D721Med (cell line): ENCODE measurements at regions not wholly inside any gene's neighbourhood (a gene's known extent, or its start where the extent isn't known, plus 50 kb on each side); places are given as distances from the start of the nearest gene placed in this dataset.

Source experiments
- DNase-seq: peaks from one replicate; pipeline ENCODE4 v3.0.0; 2011; ENCODE audit warnings: low spot score; ENCODE audit not compliant: insufficient read length
- FAIRE-seq: peaks from 2 replicates; lab custom pipeline; 2011; peaks lifted over from hg19 to GRCh38; lab: Jason Lieb, UNC
- TF ChIP-seq, protein P1 (sequence below): IDR thresholded peaks from 2 replicates; pipeline ENCODE4 v1.5.1; 2012; ENCODE audit warnings: mild to moderate bottlenecking, control low read depth; ENCODE audit not compliant: insufficient read depth; ENCODE audit errors: missing control alignments

DNA sequence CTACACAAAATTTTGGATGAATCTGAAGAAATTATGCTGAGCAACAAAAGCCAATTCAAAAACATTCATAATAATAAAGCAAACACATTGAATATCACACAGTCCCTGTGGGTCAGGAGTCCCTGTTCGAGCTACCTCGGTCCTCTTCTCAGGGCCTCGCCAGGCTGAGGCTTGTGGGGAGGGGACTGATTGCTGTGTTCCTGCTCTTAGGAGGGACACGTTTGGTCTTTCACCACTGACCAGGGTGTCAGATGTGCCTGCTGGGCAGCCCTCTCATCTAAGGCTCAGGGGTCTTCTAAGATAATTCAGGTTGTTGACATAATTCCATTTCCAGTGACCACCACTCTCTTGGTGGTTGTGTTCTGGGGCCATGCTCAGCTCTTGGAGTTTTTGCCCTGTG, 233.8 kb upstream of the PPP2R2D start:
- DNase-seq (no peak), FAIRE-seq (no peak)
- TF ChIP-seq, protein P1, sequence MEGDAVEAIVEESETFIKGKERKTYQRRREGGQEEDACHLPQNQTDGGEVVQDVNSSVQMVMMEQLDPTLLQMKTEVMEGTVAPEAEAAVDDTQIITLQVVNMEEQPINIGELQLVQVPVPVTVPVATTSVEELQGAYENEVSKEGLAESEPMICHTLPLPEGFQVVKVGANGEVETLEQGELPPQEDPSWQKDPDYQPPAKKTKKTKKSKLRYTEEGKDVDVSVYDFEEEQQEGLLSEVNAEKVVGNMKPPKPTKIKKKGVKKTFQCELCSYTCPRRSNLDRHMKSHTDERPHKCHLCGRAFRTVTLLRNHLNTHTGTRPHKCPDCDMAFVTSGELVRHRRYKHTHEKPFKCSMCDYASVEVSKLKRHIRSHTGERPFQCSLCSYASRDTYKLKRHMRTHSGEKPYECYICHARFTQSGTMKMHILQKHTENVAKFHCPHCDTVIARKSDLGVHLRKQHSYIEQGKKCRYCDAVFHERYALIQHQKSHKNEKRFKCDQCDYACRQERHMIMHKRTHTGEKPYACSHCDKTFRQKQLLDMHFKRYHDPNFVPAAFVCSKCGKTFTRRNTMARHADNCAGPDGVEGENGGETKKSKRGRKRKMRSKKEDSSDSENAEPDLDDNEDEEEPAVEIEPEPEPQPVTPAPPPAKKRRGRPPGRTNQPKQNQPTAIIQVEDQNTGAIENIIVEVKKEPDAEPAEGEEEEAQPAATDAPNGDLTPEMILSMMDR: no peak

DNA sequence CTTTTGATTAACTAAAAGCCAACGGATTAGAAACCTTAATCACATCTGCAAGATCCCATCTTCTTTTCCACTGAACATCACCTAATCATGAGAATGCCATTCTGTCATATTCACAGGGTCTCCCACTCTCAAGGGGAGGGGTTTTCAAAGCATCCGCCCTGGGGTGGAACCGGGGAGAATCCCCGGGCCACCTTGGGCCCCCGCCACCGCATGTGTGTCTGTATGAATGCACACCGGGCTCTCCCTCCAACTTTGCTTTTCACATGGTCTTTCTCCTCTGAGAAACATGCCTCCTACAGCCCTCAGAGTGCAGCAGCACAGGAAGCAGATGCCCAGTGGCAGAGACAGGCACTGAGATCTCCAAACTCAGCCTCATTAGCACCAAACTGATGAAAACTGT, 233.2 kb upstream of the PPP2R2D start:
- TF ChIP-seq, protein P1: no peak
- no peak for FAIRE-seq
- no peak for DNase-seq

DNA sequence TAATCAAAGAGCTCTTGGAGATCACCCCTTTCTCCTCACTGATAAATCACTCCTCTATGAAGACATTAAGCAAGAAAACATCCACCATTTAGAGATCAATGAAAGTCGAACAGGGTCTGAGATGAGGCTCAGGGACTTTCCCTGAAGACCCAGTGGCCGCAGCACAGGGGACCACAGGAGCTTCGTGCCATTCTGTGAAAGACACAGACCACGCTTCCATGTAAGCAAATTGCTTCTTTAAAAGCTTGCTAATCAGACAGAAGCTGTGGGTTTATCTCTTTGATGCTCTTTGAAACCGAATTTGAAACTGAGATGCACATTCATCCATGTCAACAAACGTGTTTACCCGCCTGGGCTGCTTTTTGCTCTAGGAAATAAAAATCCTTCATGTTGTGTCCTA, 231.9 kb upstream of the PPP2R2D start:
- no peak for DNase-seq
- TF ChIP-seq, protein P1: no peak
- no peak for FAIRE-seq

DNA sequence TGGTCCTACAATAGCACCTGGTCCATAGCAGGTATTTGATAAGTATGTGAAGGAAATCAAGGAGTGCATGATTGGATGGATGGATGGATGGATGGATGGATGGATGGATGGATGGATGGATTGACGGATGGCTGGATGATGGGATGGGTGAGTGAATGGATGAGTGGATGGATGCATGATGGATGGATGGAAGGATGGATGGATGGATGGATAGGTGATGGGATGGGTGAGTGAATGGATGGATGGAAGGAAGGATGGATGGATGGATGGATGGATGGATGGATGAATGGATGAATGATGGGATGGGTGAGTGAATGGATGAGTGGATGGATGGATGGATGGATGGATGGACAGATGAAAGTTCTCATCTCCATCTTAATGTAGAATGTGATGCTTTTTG, 231.0 kb upstream of the PPP2R2D start:
- FAIRE-seq (no peak), DNase-seq (no peak)
- TF ChIP-seq, protein P1: no peak

DNA sequence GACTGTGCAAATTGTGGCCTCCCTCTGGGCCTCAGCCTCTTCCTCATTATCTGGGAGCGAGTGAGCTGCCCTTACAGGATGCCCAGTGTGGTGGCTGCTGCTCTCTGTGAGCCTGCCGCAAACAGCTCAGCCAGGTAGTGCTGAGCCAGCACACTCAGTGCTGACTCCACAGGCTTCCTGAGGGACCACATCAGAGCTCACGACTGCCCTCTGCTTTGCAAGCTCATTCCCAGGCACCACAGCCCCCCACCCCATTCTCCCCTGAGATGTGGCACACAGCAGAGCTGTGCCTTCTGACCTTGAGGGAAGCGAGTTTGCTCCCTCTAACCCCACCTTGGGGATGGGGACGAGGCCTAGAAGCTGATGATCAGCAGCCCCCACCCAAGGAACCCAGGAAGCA, 230.5 kb upstream of the PPP2R2D start:
- DNase-seq (no peak), FAIRE-seq (no peak)
- TF ChIP-seq, protein P1: no peak

DNA sequence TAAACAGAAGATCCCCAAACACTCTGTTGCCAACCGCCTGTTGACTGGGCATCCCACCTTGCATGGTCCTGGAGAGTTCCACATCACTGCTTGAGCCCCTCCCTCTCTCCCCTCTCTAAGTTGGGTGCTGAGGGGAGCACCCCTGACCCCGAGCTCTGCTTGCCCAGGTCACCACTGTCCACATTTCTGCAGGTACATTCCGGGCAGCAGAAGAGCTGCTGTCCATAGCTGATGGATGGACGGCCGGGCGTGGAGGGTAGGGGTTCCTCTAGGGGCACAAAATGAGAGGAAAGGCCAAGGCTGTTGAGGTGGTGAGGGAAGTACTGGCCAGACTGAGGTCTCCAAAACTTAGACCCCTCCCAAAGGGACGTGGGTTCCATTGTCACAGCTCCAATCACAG, 227.4 kb upstream of the PPP2R2D start:
- DNase-seq (no peak), FAIRE-seq (no peak)
- TF ChIP-seq, protein P1: no peak

DNA sequence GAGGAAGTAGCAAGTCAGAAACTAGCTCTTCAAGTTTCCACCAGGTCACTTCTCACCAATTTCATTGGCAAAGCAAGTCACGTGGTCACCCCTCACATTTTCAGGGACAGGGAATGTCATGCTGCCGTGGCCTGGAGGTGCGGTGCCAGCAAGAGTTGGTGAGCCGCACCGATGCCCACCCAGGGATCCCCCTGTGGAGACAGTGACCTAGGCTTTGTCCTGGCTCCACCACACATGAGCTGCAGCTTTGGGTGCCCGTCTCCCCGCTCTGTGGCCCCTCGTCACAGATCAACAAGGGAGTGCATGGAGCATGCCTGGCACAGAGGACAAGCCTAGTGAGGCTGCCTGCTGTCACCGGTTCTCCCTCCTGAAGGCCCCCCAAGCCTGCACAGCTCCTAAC, 226.7 kb upstream of the PPP2R2D start:
- no peak for DNase-seq

More for the DNA sequence above, 226.7 kb upstream of the PPP2R2D start:
- TF ChIP-seq, protein P1: no peak
- FAIRE-seq: no peak
